Gastroesophageal sphincter (tissue), 4 donors: ENCODE measurements at regions not wholly inside any gene's neighbourhood (a gene's known extent, or its start where the extent isn't known, plus 50 kb on each side); places are given as distances from the start of the nearest gene placed in this dataset.

Experiments used
- ATAC-seq: fragments of 150-250 bp; one replicate; pipeline ENCODE4 v1.9.1; 2016; ENCODE audit warnings: mild to moderate bottlenecking, moderate library complexity
- H3K27ac ChIP-seq, 4 donors: fragments of 200-600 bp; sonication (generic) in 3 of 4; 1 replicate in 3 of 4; 2 replicates in 1 of 4; pipeline ENCODE4 v1.5.1; 2016 to 2019
- H3K27me3 ChIP-seq: fragments of 200-600 bp; sonication (generic); one replicate; pipeline ENCODE4 v1.5.1; 2019
- H3K36me3 ChIP-seq, 2 donors: fragments of 200-600 bp; sonication (generic); one replicate each; pipeline ENCODE4 v1.5.1; 2019; ENCODE audit warnings: control low read depth in 1 of 2
- H3K4me1 ChIP-seq, 3 donors: fragments of 200-600 bp; sonication (generic); 1 replicate in 2 of 3; 2 replicates in 1 of 3; pipeline ENCODE4 v1.5.1; 2016 to 2019; ENCODE audit warnings: control low read depth in 2 of 3
- H3K4me3 ChIP-seq, 2 donors: fragments of 200-600 bp; sonication (generic); one replicate each; pipeline ENCODE4 v1.5.1; 2019; ENCODE audit warnings: mild to moderate bottlenecking in 1 of 2, moderate library complexity in 1 of 2
- H3K9me3 ChIP-seq, 3 donors: fragments of 200-600 bp; sonication (generic); one replicate each; pipeline ENCODE4 v1.5.1; 2017 to 2019; ENCODE audit warnings: control low read depth in 2 of 3
- CTCF ChIP-seq, 4 experiments: fragments of 200-600 bp in 2 of 4; fragments of 450-650 bp in 2 of 4; sonication (generic) in 1 of 4; IDR thresholded peaks; one replicate each; pipeline ENCODE4 v1.5.1; 2017 to 2019; ENCODE audit warnings: antibody characterized with exemption in 4 of 4, mild to moderate bottlenecking in 2 of 4, moderate library complexity in 2 of 4
- EP300 ChIP-seq: sonication (generic); formaldehyde crosslinking; IDR thresholded peaks from one replicate; pipeline ENCODE4 v1.6.1; 2017; ENCODE audit warnings: antibody characterized with exemption, mild to moderate bottlenecking
- POLR2A ChIP-seq, 2 donors: fragments of 450-650 bp; IDR thresholded peaks; one replicate each; pipeline ENCODE4 v1.6.1; 2017; ENCODE audit warnings: antibody characterized with exemption in 2 of 2, mild to moderate bottlenecking in 2 of 2, moderate library complexity in 1 of 2
- POLR2AphosphoS5 ChIP-seq: sonication (generic); formaldehyde crosslinking; IDR thresholded peaks from one replicate; pipeline ENCODE4 v1.6.1; 2017; ENCODE audit warnings: antibody characterized with exemption
- WGBS, 2 donors: methylation state at CpG; one replicate each; pipeline ENCODE4 v1.1.5; 2018; ENCODE audit warnings: low coverage in 1 of 2; 5-methylcytosine and 5-hydroxymethylcytosine counted together

- WGBS, 2 donors = 26 to 46% methylated on average over 4 of the region's 5 CpGs
Measured at GRCh38 chr12:113698510-113698858, 226.8 kb upstream of the LHX5 start.

DNA sequence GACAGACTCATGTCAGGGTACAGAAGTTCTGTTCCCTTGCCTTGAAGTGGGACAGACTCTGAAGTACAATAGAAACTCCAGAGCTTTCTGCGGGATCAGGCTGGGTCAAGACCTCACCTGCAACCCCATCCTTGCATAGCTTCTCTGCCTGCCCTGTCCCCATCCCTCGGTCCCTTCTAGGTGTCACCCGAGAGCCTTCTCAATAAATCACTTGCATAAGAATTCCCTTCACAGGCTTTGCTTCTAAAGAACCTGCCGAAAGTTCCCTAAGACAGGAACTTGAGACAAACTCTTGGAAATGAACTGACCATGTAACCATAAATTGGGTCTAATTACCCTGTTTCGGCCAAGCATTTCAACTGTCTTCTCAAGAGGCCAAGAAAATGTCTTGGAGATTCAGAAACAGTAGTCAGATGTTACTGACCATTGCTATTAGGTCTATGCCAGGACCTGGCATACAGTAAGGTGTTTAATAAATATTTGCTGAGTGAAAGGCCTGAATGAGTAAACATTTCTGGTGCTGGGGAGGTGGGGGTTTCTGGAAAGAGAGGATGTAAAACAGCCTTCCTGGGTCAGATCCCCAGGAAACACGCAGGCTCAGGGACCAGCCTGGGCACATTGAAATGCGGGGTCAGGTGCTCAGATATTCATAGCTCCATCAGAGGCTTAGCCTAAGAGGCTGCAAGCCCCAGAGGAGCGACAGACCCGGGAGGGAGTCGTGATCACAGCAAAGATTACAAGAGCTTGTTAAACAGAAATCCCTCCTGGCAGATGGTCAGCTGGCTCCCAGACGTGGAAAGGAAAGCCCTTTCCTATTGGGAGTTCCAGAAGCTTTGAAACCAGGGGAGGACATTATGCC, 226.2 kb upstream of the LHX5 start:
- TF ChIP-seq CTCF (IDR thresholded peaks at IDR 0.05) (no peak), POLR2A (IDR thresholded peaks at IDR 0.05) (no peak), EP300 (no peak), POLR2AphosphoS5 (no peak)
- no peaks in the 10 kb centered on the region for H3K36me3 ChIP-seq

More at GRCh38 chr12:113698510-113698858, 226.8 kb upstream of the LHX5 start:
- peaks cover 85% of the 10 kb centered on the region for H3K27me3 ChIP-seq
- no peaks in the 10 kb centered on the region for H3K36me3 ChIP-seq
- TF ChIP-seq POLR2AphosphoS5 (no peak), EP300 (no peak), CTCF (IDR thresholded peaks at IDR 0.05) (no peak), POLR2A (IDR thresholded peaks at IDR 0.05) (no peak)
- no peak for ATAC-seq
- H3K27ac ChIP-seq = no peak overlapping the region
- peaks cover 0 to 5% (median 0%) of the 10 kb centered on the region in 3 donors for H3K9me3 ChIP-seq
- peaks cover 0 to 8% (median 0%) of the 10 kb centered on the region in 3 donors for H3K4me1 ChIP-seq
- no peak overlapping the region for H3K4me3 ChIP-seq

GRCh38 chr12:113697104-113697503, 225.4 kb upstream of the LHX5 start:
- 61 to 92% methylated on average over 2 to 3 of the region's 5 CpGs for WGBS, 2 donors
- H3K36me3 ChIP-seq = no peaks in the 10 kb centered on the region
- H3K27ac ChIP-seq = no peak overlapping the region
- H3K4me3 ChIP-seq = no peak overlapping the region
- no peak for TF ChIP-seq POLR2A (IDR thresholded peaks at IDR 0.05)
- no peak for TF ChIP-seq POLR2AphosphoS5
- no peak for TF ChIP-seq EP300
- TF ChIP-seq CTCF (IDR thresholded peaks at IDR 0.05) = no peak
- H3K4me1 ChIP-seq = peaks cover 0 to 8% (median 0%) of the 10 kb centered on the region in 3 donors
- peaks cover 86% of the 10 kb centered on the region for H3K27me3 ChIP-seq
- H3K9me3 ChIP-seq = peaks cover 0 to 5% (median 0%) of the 10 kb centered on the region in 3 donors
- no peak for ATAC-seq

More for the DNA sequence above, 226.2 kb upstream of the LHX5 start:
- peaks cover 0 to 5% (median 0%) of the 10 kb centered on the region in 3 donors for H3K9me3 ChIP-seq
- peaks cover 0 to 8% (median 0%) of the 10 kb centered on the region in 3 donors for H3K4me1 ChIP-seq
- 1 to 10% methylated on average over 6 to 8 of the region's 11 CpGs for WGBS, 2 donors
- no peak overlapping the region for H3K4me3 ChIP-seq
- no peak overlapping the region for H3K27ac ChIP-seq
- peaks cover 85% of the 10 kb centered on the region for H3K27me3 ChIP-seq
- ATAC-seq = no peak

- Histone ChIP-seq H3K4me1 (peaks cover 0 to 8% (median 0%) of the 10 kb centered on the region in 3 donors), H3K9me3 (no peaks in the 10 kb centered on the region), H3K27ac (no peak overlapping the region), H3K4me3 (no peak overlapping the region), H3K36me3 (no peaks in the 10 kb centered on the region), H3K27me3 (peaks cover 82% of the 10 kb centered on the region)
- WGBS, 2 donors = 57 to 78% methylated on average over 4 to 8 of the region's 8 CpGs
- no peak for ATAC-seq
- TF ChIP-seq POLR2AphosphoS5 = no peak
- TF ChIP-seq POLR2A (IDR thresholded peaks at IDR 0.05) = no peak
- TF ChIP-seq CTCF (IDR thresholded peaks at IDR 0.05) = no peak
- TF ChIP-seq EP300 = no peak
Measured at GRCh38 chr12:113693693-113694092, 222.0 kb upstream of the LHX5 start.
